SU-DHL-6 (cell line): ENCODE measurements at regions not wholly inside any gene's neighbourhood (a gene's known extent, or its start where the extent isn't known, plus 50 kb on each side); places are given as distances from the start of the nearest gene placed in this dataset.

Source experiments
- H2AFZ ChIP-seq: fragments of 200-600 bp; sonication (generic); 2 replicates; pipeline ENCODE4 v1.6.1; 2014; ENCODE audit warnings: low read depth, mild to moderate bottlenecking, moderate library complexity, mixed read lengths, antibody characterized with exemption, low read length; ENCODE audit not compliant: severe bottlenecking
- H3F3A ChIP-seq: fragments of 200-600 bp; shearing (Covaris generic); 2 replicates; pipeline ENCODE4 v1.6.0; 2016; ENCODE audit warnings: antibody characterized with exemption, mild to moderate bottlenecking; ENCODE audit not compliant: insufficient read depth
- H3K27ac ChIP-seq: fragments of 200-600 bp; sonication (generic); 2 replicates; pipeline ENCODE4 v1.5.1; 2016; ENCODE audit warnings: low read depth, mild to moderate bottlenecking, low read length, moderate library complexity, mixed read lengths
- H3K27me3 ChIP-seq: fragments of 200-600 bp; sonication (generic), shearing (Covaris generic); 2 replicates; pipeline ENCODE4 v1.6.0; 2014; ENCODE audit warnings: mild to moderate bottlenecking, low read length
- H3K36me3 ChIP-seq: fragments of 200-600 bp; sonication (generic); 2 replicates; pipeline ENCODE4 v1.6.1; 2014; ENCODE audit warnings: mild to moderate bottlenecking, low read length, mixed read lengths
- H3K4me2 ChIP-seq: fragments of 300-600, 200-600 bp; shearing (Covaris generic), sonication (generic); 2 replicates; pipeline ENCODE4 v1.6.0; 2014; ENCODE audit warnings: low read length, low read depth, mild to moderate bottlenecking; ENCODE audit not compliant: poor library complexity, severe bottlenecking
- H3K4me3 ChIP-seq: fragments of 200-600 bp; sonication (generic); 2 replicates; pipeline ENCODE4 v1.5.1; 2014; ENCODE audit warnings: antibody characterized with exemption, low read length, mild to moderate bottlenecking, mixed read lengths; ENCODE audit not compliant: insufficient read depth, poor library complexity, severe bottlenecking
- H3K79me2 ChIP-seq: fragments of 200-600 bp; sonication (generic); 2 replicates; pipeline ENCODE4 v1.6.1; 2014; ENCODE audit warnings: mild to moderate bottlenecking, low read length, moderate library complexity; ENCODE audit not compliant: insufficient read depth
- H3K9ac ChIP-seq: fragments of 200-600 bp; sonication (generic); 2 replicates; pipeline ENCODE4 v1.7.0; 2014; ENCODE audit warnings: mild to moderate bottlenecking, low read length
- H3K9me2 ChIP-seq: fragments of 200-600 bp; sonication (generic); replicated peaks from 2 replicates; pipeline ENCODE4 v1.6.1; 2014; ENCODE audit warnings: low read length; ENCODE audit not compliant: insufficient read depth
- H3K9me3 ChIP-seq: fragments of 200-600 bp; sonication (generic); 2 replicates; pipeline ENCODE4 v1.6.1; 2014; ENCODE audit warnings: low read length, mixed read lengths; ENCODE audit not compliant: insufficient read depth
- H4K20me1 ChIP-seq: fragments of 200-600 bp; sonication (generic); 2 replicates; pipeline ENCODE4 v1.6.1; 2014; ENCODE audit warnings: low read depth, mild to moderate bottlenecking, antibody characterized with exemption, low read length, moderate library complexity, mixed read lengths
- EZH2phosphoT487 ChIP-seq: fragments of 200-600 bp; sonication (generic), shearing (Covaris generic); conservative IDR thresholded peaks from 2 replicates; pipeline ENCODE4 v1.6.1; 2018; ENCODE audit warnings: mild to moderate bottlenecking, antibody characterized with exemption, low read length, moderate library complexity, mixed read lengths
- TF ChIP-seq, protein P1 (sequence below): fragments of 200-600 bp; sonication (generic); IDR thresholded peaks from one replicate; pipeline ENCODE4 v1.5.1; 2017; ENCODE audit warnings: antibody characterized with exemption, mild to moderate bottlenecking, low read length, moderate library complexity; ENCODE audit not compliant: insufficient read depth, poor library complexity, severe bottlenecking

DNA sequence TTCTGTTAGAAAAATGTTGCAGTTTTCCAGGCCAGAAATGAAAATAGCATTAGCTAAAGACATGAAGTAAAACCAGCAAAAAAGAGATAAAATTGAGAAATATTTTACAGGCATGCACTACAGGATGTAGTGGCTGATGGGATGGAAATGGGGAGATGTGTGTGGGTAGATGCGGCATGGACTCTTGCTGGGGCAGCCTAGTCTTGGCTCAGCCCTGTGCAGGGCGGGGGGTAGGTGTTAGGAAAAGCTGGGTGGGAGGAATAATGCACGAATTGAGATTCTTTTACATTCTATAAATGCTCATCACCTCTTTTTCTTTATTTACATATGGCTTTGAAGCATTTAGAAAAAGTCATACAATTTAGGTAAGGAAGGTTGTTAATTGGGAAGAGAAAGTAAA is 334.2 kb downstream of the NUP35 start:
- H3K9ac ChIP-seq: no peak overlapping the region
- no peaks in the 10 kb centered on the region for H3K9me2 ChIP-seq
- no peak for TF ChIP-seq EZH2phosphoT487
- TF ChIP-seq, protein P1, sequence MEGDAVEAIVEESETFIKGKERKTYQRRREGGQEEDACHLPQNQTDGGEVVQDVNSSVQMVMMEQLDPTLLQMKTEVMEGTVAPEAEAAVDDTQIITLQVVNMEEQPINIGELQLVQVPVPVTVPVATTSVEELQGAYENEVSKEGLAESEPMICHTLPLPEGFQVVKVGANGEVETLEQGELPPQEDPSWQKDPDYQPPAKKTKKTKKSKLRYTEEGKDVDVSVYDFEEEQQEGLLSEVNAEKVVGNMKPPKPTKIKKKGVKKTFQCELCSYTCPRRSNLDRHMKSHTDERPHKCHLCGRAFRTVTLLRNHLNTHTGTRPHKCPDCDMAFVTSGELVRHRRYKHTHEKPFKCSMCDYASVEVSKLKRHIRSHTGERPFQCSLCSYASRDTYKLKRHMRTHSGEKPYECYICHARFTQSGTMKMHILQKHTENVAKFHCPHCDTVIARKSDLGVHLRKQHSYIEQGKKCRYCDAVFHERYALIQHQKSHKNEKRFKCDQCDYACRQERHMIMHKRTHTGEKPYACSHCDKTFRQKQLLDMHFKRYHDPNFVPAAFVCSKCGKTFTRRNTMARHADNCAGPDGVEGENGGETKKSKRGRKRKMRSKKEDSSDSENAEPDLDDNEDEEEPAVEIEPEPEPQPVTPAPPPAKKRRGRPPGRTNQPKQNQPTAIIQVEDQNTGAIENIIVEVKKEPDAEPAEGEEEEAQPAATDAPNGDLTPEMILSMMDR: no peak
- H3F3A ChIP-seq: no peaks in the 10 kb centered on the region
- H4K20me1 ChIP-seq: no peaks in the 10 kb centered on the region
- H3K79me2 ChIP-seq: no peaks in the 10 kb centered on the region
- no peak overlapping the region for H3K4me3 ChIP-seq
- no peaks in the 10 kb centered on the region for H3K27me3 ChIP-seq
- no peak overlapping the region for H2AFZ ChIP-seq
- H3K27ac ChIP-seq: no peak overlapping the region
- H3K36me3 ChIP-seq: no peaks in the 10 kb centered on the region
- no peaks in the 10 kb centered on the region for H3K9me3 ChIP-seq
- H3K4me2 ChIP-seq: no peak overlapping the region

DNA sequence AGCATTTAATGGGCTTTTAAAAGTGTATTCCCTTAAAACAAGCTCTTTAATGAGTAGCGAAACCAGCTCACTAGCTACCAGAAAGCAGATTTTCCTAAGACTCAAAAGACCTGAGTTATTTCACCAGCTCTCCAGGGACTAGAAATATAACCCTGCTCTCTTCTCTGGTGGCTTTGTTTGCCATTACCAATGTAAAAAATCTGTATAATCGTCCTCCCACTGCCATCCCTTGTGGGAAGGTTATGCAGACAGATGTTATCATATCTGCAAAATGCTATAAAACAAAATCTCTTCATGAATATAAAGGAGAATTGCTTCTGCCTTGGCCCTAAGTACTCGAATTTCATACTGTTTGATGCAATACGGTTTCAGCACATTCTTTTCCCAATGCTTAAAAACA is 335.2 kb downstream of the NUP35 start:
- no peak for TF ChIP-seq EZH2phosphoT487
- TF ChIP-seq, protein P1: no peak
- Histone ChIP-seq H3K9me3 (no peaks in the 10 kb centered on the region), H3K79me2 (no peaks in the 10 kb centered on the region), H3K4me3 (no peak overlapping the region), H3K27ac (no peak overlapping the region), H4K20me1 (no peaks in the 10 kb centered on the region), H3K4me2 (no peak overlapping the region), H3K9ac (no peak overlapping the region), H3K36me3 (no peaks in the 10 kb centered on the region), H3F3A (no peaks in the 10 kb centered on the region), H3K27me3 (no peaks in the 10 kb centered on the region), H3K9me2 (no peaks in the 10 kb centered on the region), H2AFZ (no peak overlapping the region)

DNA sequence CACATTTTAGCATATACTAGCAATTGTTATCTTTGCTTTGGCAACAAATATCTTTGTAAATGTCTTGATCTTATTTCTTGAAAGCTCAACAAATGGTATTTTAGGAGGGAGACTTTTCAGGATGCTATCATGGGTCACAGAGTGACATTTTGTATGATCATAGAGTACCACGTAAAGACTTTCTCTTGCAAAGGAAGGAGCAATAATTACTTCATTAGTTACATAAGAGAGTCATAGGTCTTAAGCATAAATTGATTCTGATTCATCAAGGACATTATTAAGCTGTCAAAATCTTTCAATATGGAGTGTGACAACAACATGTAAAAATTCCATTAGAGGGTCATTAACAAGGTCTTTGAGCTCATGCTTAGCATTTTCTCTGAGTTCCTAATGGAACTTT is 339.6 kb downstream of the NUP35 start:
- H2AFZ ChIP-seq: no peak overlapping the region
- H3K27ac ChIP-seq: no peak overlapping the region
- H3K36me3 ChIP-seq: no peaks in the 10 kb centered on the region
- TF ChIP-seq EZH2phosphoT487: no peak
- TF ChIP-seq, protein P1: no peak
- no peaks in the 10 kb centered on the region for H3K79me2 ChIP-seq
- H3K9ac ChIP-seq: no peak overlapping the region
- H3K4me3 ChIP-seq: no peak overlapping the region
- no peaks in the 10 kb centered on the region for H4K20me1 ChIP-seq
- no peak overlapping the region for H3K4me2 ChIP-seq
- no peaks in the 10 kb centered on the region for H3K9me3 ChIP-seq
- no peaks in the 10 kb centered on the region for H3K27me3 ChIP-seq
- no peaks in the 10 kb centered on the region for H3F3A ChIP-seq
- no peaks in the 10 kb centered on the region for H3K9me2 ChIP-seq
